HG02852 (cell line): ENCODE measurements at regions not wholly inside any gene's neighbourhood (a gene's known extent, or its start where the extent isn't known, plus 50 kb on each side); places are given as distances from the start of the nearest gene placed in this dataset.
"Not testable (repeated sequence)": the region's sequence is repeated elsewhere in the genome, so short reads cannot be mapped to it uniquely, and the experiment has no call there.

Experiments
- ATAC-seq: cut with Tn5 transposase; IDR thresholded peaks from one replicate; pipeline ENCODE4 v1.9.1; 2021; ENCODE audit warnings: mild to moderate bottlenecking, moderate library complexity; ENCODE audit not compliant: unreplicated experiment

- no peak for ATAC-seq
Measured at GRCh38 chr6:119443993-119444641, 94.6 kb upstream of the MAN1A1 start.

DNA sequence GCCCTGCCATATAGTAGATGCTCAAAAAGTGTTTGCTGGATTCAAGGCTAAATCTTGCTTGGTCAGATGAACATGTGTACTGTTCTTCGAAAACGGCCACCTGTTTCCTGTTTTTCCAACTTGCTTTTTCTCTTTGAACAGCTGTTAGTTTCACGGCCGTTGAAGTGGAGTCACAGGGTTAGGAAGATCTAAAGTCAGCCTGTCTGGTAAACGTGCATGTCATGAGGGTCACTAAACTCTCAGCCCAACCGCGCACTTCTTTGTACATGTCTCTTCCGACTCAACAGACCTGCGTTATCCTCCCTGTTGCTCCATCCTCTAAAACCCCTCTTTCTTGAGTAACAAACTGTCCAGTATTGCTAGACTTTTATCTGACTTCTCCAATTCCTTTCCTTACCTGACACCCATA is 93.2 kb upstream of the MAN1A1 start:
- peak; percentile 49 for ATAC-seq

DNA sequence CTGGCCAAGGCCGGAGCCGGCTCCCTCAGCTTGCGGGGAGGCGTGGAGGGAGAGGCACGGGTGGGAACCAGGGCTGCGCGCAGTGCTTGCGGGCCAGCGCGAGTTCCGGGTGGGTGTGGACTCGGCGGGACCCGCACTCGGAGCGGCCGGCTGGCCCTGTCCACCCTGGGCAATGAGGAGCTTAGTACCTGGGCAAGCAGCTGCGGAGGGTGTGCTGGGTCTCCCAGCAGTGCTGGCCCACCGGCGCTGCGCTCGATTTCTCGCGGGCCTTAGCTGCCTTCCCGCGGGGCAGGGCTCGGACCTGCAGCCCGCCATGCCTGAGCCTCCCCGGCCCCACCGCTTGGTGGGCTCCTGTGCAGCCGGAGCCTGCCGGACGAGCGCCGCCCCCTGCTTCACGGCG is 91.4 kb upstream of the MAN1A1 start:
- ATAC-seq: no peak

DNA sequence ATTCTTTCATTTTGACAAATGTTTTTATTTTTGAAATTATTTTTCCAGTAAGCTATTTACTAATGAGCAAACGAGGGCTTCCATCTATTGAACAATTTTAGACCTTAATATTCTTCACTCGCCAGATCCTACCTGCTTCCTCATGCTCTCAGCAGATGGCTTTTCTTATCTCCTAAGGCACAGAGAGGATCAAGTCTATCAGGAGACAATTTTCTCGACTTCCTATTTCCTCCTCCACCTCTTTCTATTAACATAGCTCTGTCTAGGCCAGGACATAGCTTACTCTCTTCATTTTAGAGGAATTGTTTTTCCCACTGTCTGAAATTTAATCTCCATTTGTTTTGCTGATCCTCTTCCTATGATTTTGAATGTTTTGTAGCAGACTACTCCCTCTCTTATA is 87.0 kb upstream of the MAN1A1 start:
- ATAC-seq: no peak

GRCh38 chr6:119431799-119432198 is 82.2 kb upstream of the MAN1A1 start:
- no peak for ATAC-seq

- no peak for ATAC-seq
Measured at GRCh38 chr6:119430805-119431204, 81.2 kb upstream of the MAN1A1 start.

DNA sequence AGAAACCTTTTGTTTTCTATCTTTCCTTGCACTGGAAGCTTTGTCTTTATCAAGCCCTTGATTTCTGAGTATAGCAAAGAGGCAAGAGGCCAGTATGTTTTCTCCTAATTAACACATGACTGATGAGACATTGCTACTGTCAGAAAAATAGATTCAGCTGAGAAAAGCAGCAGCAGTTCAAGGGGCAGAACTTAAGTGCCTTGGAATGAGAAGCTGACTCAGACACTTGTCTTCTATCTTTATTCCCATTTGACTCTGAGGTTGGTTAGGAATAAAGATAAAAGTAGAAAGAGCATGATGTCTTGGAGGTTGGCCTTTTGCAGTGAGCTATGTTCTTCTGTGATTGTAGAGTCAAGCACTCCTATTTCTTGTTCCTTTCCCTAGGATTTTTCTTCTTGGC is 79.1 kb upstream of the MAN1A1 start:
- no peak for ATAC-seq

DNA sequence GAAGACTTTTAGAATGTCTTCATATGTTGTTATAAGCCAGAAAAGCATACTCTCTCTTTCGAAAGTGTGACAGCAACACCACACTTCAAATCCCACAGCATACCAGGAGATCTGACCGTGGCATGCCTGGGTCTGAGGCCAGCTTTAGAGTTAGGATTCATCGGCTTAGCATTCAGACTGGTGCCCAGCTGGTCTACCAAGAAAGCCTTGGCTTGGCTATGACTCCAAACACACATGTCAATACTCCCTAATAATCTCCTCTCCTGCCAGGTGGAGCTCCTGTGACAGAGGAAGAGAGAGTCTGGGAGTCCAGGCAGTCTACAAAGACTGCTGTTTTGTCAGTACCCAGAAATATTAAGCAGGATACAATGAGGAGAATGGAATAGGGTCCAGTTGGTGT is 77.1 kb upstream of the MAN1A1 start:
- ATAC-seq: no peak

GRCh38 chr6:119423996-119424395 is 74.4 kb upstream of the MAN1A1 start:
- no peak for ATAC-seq

GRCh38 chr6:119418084-119418483 is 68.5 kb upstream of the MAN1A1 start:
- ATAC-seq: not testable (repeated sequence)

DNA sequence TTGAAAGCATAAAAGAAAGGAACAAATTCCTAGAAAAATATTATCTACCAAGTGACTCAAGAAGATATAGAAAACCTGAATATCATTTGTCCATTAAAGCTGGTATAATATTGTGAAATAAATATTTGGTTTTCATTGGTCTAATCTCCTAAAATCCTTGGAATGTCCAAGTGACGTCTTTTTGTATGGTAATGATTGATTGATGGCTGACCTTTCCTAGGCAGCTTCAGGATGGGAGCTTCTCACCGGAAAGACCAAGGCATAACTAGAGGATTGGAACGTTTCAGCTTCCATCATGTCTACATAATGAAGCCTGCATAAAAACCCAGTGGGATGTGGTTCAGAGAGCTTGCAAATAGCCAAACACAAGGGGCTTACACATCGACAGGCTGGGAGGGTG is 57.6 kb upstream of the MAN1A1 start:
- no peak for ATAC-seq

DNA sequence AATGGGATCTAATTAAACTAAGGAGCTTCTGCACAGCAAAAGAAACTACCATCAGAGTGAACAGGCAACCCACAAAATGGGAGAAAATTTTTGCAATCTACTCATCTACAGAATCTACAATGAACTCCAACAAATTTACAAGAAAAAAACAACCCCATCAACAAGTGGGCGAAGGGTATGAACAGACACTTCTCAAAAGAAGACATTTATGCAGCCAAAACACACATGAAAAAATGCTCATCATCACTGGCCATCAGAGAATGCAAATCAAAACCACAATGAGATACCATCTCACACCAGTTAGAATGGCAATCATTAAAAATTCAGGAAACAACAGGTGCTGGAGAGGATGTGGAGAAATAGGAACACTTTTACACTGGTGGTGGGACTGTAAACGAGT is 55.6 kb upstream of the MAN1A1 start:
- ATAC-seq: not testable (repeated sequence)
